HG03025 (cell line): ENCODE measurements at regions not wholly inside any gene's neighbourhood (a gene's known extent, or its start where the extent isn't known, plus 50 kb on each side); places are given as distances from the start of the nearest gene placed in this dataset.

Source experiments
- ATAC-seq: cut with Tn5 transposase; IDR thresholded peaks from one replicate; pipeline ENCODE4 v1.9.1; 2021; ENCODE audit warnings: mild to moderate bottlenecking, moderate library complexity; ENCODE audit not compliant: unreplicated experiment, low FRiP score

DNA sequence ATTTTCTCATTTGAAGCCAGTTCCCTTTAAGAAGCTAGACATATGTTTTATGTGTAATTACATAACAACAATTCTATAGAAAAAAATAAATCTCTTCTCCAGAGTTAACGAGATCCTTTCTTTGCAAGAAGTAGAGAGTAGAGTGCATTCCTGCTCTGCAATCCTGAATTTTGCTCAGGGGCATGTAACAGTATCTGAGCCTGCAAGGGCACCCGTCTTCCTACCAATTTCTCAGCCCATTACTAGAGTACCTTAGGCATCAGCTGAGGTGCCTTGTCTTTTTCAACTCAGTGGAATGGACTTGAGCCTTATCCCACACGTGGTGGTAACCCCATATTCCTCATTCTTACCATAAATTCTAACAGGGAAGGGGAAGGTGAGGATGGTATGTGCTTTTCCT is 205.9 kb downstream of the IKZF2 start:
- no peak for ATAC-seq

GRCh38 chr2:212943351-212943750 is 208.1 kb downstream of the IKZF2 start:
- no peak for ATAC-seq

DNA sequence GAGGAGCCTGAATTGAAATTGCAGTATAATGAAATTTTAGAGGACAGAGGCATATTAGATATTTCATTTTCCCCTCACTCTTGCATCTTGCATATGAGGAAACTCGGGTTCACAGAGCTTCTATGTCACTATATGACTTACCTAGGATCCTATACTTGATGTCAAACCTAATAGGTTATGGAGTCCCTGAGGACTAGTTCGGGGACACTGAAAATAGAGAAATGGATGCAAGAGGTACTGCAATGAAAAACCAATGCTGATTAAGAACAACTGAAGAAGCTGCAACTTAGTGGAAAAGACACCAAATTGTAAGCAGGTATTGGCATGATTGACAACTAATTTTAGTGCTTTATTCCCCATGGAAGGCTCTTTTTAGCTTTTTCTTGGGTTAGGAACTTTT is 210.1 kb downstream of the IKZF2 start:
- ATAC-seq, result no peak

DNA sequence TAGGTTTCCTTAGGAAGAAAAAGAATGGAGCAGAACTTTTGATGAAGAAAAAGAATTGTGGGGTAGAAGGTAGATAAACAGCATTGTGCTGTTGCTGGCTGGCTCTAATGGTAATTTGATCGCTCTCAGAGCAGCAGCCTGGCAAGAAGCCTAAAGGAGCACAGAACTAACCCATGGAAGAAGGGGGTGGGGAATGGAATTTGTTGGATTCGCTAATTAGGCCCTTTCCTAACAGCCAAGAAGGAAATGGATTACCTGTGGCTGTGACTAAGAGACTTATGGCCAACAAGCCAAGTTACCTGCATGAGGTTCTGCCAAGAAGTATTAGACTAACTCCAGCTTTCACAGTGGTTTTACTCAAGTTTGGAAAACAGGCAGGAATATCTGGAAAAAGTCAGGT is 210.6 kb downstream of the IKZF2 start:
- ATAC-seq, result no peak

- ATAC-seq, result no peak
Measured at GRCh38 chr2:212939777-212940531, 211.5 kb downstream of the IKZF2 start.

DNA sequence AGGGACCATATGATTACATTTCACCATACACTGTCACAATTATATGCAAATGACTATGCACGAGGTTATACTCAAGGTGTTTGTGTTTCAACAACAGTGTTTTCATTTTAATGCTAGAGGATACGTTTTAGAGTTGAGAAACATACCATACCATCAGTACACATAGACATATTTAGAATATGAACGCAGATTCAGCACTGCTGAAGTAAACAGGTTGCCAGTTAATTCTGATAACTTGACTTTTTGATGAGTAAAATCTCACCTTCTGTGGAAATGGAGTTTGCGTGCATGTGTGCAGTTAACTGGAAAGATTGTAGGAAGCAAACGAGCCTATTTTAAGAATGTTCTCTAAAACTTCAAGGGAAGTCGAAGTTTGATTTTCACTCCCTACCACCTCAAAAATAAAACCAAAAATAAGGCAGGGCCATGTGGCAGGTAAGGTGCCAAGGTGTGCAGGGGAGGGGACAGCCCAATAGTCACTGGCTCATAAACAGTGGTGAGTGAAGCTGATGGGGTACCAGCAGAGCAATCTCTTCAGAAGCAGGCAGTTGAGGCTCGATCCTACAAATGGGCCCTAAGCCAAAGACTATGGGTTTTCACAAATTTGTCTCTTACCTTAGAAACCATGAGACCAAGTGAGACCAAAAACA is 213.1 kb downstream of the IKZF2 start:
- ATAC-seq, result no peak

DNA sequence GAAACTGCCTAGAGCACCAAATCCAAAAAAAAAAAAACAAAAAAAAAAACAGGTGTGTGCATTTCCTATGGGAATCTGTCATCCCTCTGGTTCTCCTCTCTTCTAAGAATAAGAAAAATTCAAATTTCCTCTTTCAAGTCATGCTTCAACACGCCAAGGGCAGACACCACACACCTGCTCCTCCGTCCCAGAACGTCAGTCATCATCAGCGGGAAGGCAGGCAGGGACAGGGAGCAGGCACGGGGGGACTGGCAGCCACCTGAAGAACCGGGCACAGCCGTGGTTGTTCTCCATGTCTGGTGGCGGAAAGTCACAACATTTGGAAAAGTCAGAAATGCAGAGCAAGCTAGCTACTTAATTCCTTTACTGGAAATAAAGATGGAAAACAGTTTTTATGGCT is 214.8 kb downstream of the IKZF2 start:
- ATAC-seq, result no peak

DNA sequence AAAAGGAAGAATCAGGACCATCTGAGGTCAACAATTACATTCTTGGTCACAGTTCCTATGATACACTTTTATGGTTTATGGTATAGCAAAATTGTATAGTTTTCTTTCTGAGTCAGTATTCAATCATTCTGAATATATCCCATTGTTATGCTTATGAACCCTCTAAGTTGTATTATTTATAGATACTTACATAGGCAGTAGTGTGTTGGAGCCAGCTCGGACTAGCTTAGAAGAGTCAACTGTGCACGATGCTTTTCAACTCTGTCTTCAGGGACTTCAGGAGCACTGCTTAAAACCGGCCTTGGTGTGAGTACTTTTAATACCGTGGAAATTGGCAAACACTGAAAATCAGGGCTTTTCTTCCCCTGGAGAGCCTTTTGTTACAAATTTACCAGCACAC is 215.7 kb downstream of the IKZF2 start:
- no peak for ATAC-seq

- ATAC-seq, result no peak
Measured at GRCh38 chr2:212931271-212931670, 220.1 kb downstream of the IKZF2 start.

DNA sequence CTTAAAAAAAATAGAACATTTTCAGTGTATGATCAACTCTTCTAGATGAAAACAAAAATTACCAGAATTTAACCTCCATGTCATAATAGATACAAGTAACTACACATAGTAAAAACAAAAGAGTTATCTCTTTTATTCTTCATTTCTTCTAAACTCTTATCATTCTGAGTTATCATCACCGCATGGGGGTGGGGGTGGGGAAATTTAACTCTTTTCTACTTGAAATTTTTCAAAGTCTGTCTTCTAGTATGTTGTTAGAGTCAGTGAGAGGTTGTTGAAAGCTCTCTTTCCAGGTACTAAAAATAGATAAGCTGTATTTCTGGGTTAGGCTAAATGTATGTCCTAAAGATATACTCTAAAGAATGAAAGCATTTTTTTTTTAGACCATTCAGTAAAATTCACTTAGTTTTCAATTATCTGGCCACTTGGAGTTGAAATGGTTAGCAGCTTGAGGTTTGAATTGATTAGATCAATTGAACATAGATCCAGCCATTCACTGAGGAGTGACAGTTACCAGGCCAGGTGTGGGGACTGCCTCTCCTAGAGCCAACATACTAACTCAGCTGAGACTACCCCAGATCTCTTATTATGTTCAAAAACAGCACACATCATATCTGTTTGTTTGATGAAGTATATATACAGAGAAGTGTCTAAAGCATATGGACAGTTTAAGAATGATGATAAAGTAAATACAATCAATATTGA is 220.7 kb downstream of the IKZF2 start:
- no peak for ATAC-seq

GRCh38 chr2:212929971-212930370 is 221.4 kb downstream of the IKZF2 start:
- no peak for ATAC-seq

DNA sequence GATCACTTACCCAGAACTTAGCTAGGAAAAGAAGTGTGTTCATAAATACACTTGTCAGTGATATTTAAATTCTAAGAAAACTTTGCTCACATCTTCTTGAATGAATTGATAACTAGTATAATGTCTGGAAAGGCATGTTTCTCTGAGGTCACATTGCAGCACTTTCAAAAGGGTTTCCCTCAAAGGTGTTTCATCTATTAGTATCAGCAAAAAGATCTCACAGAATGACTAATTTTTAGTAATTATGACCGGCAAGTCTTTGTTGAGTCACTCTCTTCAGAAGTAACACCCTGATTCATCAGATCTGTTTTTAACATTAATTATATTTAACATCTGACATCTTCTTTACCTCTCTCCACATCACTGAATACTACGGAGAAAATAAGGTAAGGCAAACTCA is 222.3 kb downstream of the IKZF2 start:
- no peak for ATAC-seq

GRCh38 chr2:212928681-212929080 is 222.7 kb downstream of the IKZF2 start:
- no peak for ATAC-seq

DNA sequence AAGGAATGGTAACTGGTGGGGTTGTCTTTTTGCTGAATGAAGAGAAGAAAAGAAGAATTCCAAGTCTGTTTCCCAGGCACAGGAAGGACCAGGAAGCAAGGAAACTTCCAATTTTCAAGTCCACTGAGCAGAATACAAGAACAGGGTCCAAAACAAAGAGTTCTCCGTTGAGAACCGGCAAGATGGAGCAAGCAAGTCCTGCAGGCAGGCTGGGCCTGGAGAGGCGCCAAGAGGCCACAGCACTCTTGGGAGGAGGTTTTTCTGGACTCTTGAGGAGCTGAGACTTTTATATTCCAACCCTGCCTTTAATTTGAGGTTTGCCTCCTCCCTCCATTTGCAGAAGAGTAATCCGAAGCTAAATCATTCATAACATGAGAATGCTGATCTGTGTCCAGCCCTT is 224.5 kb downstream of the IKZF2 start:
- no peak for ATAC-seq

GRCh38 chr2:212923393-212923792 is 228.0 kb downstream of the IKZF2 start:
- ATAC-seq, result no peak

- ATAC-seq, result no peak
Measured at GRCh38 chr2:212922701-212923100, 228.7 kb downstream of the IKZF2 start.

DNA sequence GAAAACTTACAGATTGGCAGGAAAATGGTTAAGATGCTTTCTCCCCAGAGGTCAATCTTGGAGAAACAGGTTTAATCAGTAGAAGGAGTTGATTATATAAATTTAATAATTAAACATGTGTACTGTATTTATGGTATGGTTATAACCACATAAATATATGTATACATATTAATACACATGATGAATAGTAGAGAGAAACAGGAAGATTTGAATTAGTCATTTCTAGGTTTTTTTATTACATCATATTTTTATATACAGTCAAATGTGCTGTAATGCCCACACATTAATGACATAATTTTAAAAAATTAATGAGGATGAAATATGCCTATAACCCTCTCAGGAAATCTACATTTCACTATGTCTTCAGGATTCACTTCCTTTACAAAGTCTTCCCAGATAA is 229.7 kb downstream of the IKZF2 start:
- no peak for ATAC-seq

DNA sequence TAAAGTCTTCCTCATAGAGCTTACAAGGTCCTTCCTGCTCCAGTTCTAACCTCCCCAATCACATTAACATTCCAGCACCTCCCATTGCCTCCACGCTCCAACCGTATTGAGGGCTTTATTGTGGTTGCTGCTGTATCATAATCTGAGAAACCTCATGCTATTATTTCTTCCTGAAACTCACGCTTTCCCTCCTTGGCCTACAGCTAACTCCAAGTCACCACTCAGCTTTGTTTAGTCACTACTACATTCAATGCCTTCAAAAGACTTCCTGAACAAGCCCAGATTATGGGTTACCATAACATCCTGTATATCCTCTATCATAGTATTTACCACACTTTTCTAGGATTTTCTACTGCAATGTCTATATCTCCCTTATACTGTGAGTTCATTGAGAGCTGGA is 230.4 kb downstream of the IKZF2 start:
- no peak for ATAC-seq

- ATAC-seq, result no peak
Measured at GRCh38 chr2:212919238-212919637, 232.2 kb downstream of the IKZF2 start.

DNA sequence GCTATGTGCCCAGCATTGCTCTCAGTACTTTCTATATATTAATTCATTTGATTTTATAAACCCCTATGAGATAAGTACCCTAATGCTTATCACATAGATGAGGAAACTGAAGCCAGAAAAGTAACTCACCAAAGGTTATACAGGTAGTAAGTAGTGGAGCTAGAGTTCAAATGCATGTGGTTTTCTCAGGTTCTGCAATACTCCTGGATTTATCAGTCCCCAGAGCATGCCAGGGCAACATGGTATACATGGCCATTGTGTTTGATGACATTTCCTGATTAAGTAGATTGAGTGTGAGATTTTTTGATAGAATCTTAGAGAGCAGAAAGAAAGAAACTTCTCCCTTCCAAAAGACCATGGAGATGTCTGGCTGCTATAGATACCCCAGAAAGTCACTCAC is 233.1 kb downstream of the IKZF2 start:
- ATAC-seq, result no peak

DNA sequence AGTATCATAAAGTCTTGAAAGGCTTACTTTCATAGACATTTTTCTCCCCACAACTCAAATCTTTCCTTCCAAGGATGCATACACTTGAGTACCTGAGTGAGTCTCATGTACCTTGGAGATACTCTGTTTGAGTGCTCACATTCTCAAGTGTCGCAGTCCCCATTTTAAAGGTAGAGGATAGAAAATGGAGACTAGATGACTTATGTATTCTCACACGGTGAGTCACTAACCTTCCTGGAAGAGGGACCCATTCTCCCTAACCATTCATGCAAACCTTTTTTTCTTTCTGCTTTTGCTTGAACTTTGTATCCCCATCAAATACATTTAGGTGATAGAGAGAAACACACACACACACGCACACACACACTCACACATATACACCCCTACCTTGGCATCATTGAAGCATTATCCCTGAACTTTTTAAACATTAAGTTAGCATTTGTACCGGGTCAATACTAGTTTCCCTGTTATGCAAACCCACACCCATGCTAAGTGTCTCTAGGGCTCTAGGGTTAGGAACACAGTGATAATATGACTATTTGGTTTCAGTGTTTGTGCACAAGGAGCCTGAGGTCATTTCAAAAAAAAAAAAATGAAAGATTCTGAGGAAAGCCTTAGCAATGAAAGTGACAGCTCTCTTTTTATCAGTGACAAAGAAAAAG is 236.2 kb downstream of the IKZF2 start:
- ATAC-seq, result no peak
